ENCODE measurements at regions not wholly inside any gene's neighbourhood (a gene's known extent, or its start where the extent isn't known, plus 50 kb on each side); places are given as distances from the start of the nearest gene placed in this dataset.

GRCh38 chr5:154575546-154576428 lies 97.8 kb upstream of the HAND1 start:
- H3K4me3 ChIP-seq (ENCODE audit: low read depth, low read length): no peak overlapping the region
- TF ChIP-seq CTCF (IDR thresholded peaks at IDR 0.05; ENCODE audit: borderline replicate concordance, insufficient read depth, low read depth, low read length): peak; percentile 39

DNA sequence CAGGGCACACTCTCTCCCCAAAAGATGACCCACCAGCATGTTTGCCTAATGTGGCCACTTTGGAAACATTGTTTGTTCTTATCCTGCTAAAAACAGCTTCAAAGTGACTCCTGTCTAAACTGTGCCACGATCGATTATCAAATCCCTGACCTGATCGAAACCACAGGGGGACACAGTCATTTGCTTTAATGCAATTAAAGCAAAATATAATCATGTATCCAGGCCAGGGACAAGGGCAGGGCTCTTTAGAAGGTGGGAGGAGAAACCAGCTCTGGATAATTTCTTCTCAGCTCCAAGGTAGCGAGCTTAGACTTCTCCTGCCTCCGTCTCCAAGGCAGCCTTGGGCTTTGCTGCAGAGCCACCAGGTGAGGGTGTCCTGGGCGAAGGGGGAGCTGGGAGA lies 95.0 kb upstream of the HAND1 start:
- no peak for TF ChIP-seq CTCF (IDR thresholded peaks at IDR 0.05; ENCODE audit: borderline replicate concordance, insufficient read depth, low read depth, low read length)
- H3K4me3 ChIP-seq (ENCODE audit: low read depth, low read length): no peak overlapping the region

- TF ChIP-seq CTCF (IDR thresholded peaks at IDR 0.05; ENCODE audit: borderline replicate concordance, insufficient read depth, low read depth, low read length): no peak
- H3K4me3 ChIP-seq (ENCODE audit: low read depth, low read length): no peak overlapping the region
These were observed 93.5 kb upstream of the HAND1 start for GRCh38 chr5:154571325-154572035.

- TF ChIP-seq CTCF (IDR thresholded peaks at IDR 0.05; ENCODE audit: borderline replicate concordance, insufficient read depth, low read depth, low read length): no peak
- no peak overlapping the region for H3K4me3 ChIP-seq (ENCODE audit: low read depth, low read length)
These were observed 92.7 kb upstream of the HAND1 start for GRCh38 chr5:154570572-154571324.

GRCh38 chr5:154568589-154568988 lies 90.6 kb upstream of the HAND1 start:
- TF ChIP-seq CTCF (IDR thresholded peaks at IDR 0.05; ENCODE audit: borderline replicate concordance, insufficient read depth, low read depth, low read length): no peak
- H3K4me3 ChIP-seq (ENCODE audit: low read depth, low read length): no peak overlapping the region

- no peak overlapping the region for H3K4me3 ChIP-seq (ENCODE audit: low read depth, low read length)
- TF ChIP-seq CTCF (IDR thresholded peaks at IDR 0.05; ENCODE audit: borderline replicate concordance, insufficient read depth, low read depth, low read length): no peak
These were observed 89.1 kb upstream of the HAND1 start for GRCh38 chr5:154567155-154567554.
